ENCODE measurements at regions not wholly inside any gene's neighbourhood (a gene's known extent, or its start where the extent isn't known, plus 50 kb on each side); places are given as distances from the start of the nearest gene placed in this dataset.
A peak's percentile ranks its signal among the peaks of the same experiment; 100 is the strongest.

GRCh38 chr1:9424261-9424660, 115.0 kb upstream of the SLC25A33 start:
- H3K4me3 Mint-ChIP-seq: no peak overlapping the region
- H3K4me1 Mint-ChIP-seq: peaks cover 12% of the 10 kb centered on the region
- no peak overlapping the region for H3K27ac Mint-ChIP-seq (ENCODE audit: unreplicated experiment)
- H3K9me3 Mint-ChIP-seq: no peaks in the 10 kb centered on the region
- no peak for DNase-seq (ENCODE audit: low read depth, low spot score)
- no peak for TF ChIP-seq CTCF (conservative IDR thresholded peaks at IDR 0.05)
- H3K27me3 Mint-ChIP-seq (ENCODE audit: low read depth): peaks cover 13% of the 10 kb centered on the region
- no peaks in the 10 kb centered on the region for H3K36me3 Mint-ChIP-seq (ENCODE audit: low read depth)

GRCh38 chr1:9425859-9426258, 113.4 kb upstream of the SLC25A33 start:
- H3K27ac Mint-ChIP-seq (ENCODE audit: unreplicated experiment): no peak overlapping the region
- peaks cover 13% of the 10 kb centered on the region for H3K27me3 Mint-ChIP-seq (ENCODE audit: low read depth)
- no peaks in the 10 kb centered on the region for H3K36me3 Mint-ChIP-seq (ENCODE audit: low read depth)
- DNase-seq (ENCODE audit: low read depth, low spot score): no peak
- H3K9me3 Mint-ChIP-seq: no peaks in the 10 kb centered on the region
- peaks cover 24% of the 10 kb centered on the region for H3K4me1 Mint-ChIP-seq
- no peak overlapping the region for H3K4me3 Mint-ChIP-seq
- no peak for TF ChIP-seq CTCF (conservative IDR thresholded peaks at IDR 0.05)

GRCh38 chr1:9426291-9426711, 113.0 kb upstream of the SLC25A33 start:
- no peak for DNase-seq (ENCODE audit: low read depth, low spot score)
- no peak overlapping the region for H3K27ac Mint-ChIP-seq (ENCODE audit: unreplicated experiment)
- peaks cover 24% of the 10 kb centered on the region for H3K4me1 Mint-ChIP-seq
- H3K9me3 Mint-ChIP-seq: no peaks in the 10 kb centered on the region
- no peak overlapping the region for H3K4me3 Mint-ChIP-seq
- no peak for TF ChIP-seq CTCF (conservative IDR thresholded peaks at IDR 0.05)
- peaks cover 10% of the 10 kb centered on the region for H3K27me3 Mint-ChIP-seq (ENCODE audit: low read depth)
- H3K36me3 Mint-ChIP-seq (ENCODE audit: low read depth): no peaks in the 10 kb centered on the region

- H3K36me3 Mint-ChIP-seq (ENCODE audit: low read depth): no peaks in the 10 kb centered on the region
- no peak for DNase-seq (ENCODE audit: low read depth, low spot score)
- TF ChIP-seq CTCF (conservative IDR thresholded peaks at IDR 0.05): no peak
- peaks cover 24% of the 10 kb centered on the region for H3K4me1 Mint-ChIP-seq
- H3K27me3 Mint-ChIP-seq (ENCODE audit: low read depth): peaks cover 10% of the 10 kb centered on the region
- H3K9me3 Mint-ChIP-seq: no peaks in the 10 kb centered on the region
- H3K27ac Mint-ChIP-seq (ENCODE audit: unreplicated experiment): no peak overlapping the region
- H3K4me3 Mint-ChIP-seq: peak overlapping the region; percentile 49
Observed at GRCh38 chr1:9427388-9427787, 111.9 kb upstream of the SLC25A33 start.

- DNase-seq (ENCODE audit: low read depth, low spot score): peak; percentile 97
- Mint-ChIP-seq H3K9me3 (no peaks in the 10 kb centered on the region), H3K36me3 (ENCODE audit: low read depth) (no peaks in the 10 kb centered on the region), H3K4me3 (peak overlapping the region; percentile 89), H3K4me1 (peaks cover 24% of the 10 kb centered on the region), H3K27me3 (ENCODE audit: low read depth) (peaks cover 3% of the 10 kb centered on the region), H3K27ac (ENCODE audit: unreplicated experiment) (peak overlapping the region; percentile 97)
- peak; percentile 26 for TF ChIP-seq CTCF (conservative IDR thresholded peaks at IDR 0.05)
Observed at GRCh38 chr1:9428601-9429341, 110.5 kb upstream of the SLC25A33 start.

Measured in neural crest cell (in vitro differentiated cells).